Thyroid gland (tissue), 4 donors: ENCODE measurements at regions not wholly inside any gene's neighbourhood (a gene's known extent, or its start where the extent isn't known, plus 50 kb on each side); places are given as distances from the start of the nearest gene placed in this dataset.

ENCODE experiments used
- DNase-seq, 2 donors: peaks; one replicate each; pipeline ENCODE4 v3.0.0-alpha.2; 2019
- H3K27ac ChIP-seq, 3 donors: fragments of 200-600 bp; sonication (generic); 1 replicate in 2 of 3; 2 replicates in 1 of 3; pipeline ENCODE4 v1.5.1; 2016 to 2019; ENCODE audit warnings: mild to moderate bottlenecking in 1 of 3, moderate library complexity in 1 of 3
- H3K27me3 ChIP-seq: fragments of 200-600 bp; sonication (generic); one replicate; pipeline ENCODE4 v1.5.1; 2019
- H3K36me3 ChIP-seq, 2 donors: fragments of 200-600 bp; sonication (generic); one replicate each; pipeline ENCODE4 v1.5.1; 2016 to 2019
- H3K4me1 ChIP-seq, 2 donors: fragments of 200-600 bp; sonication (generic); one replicate each; pipeline ENCODE4 v1.5.1; 2017 to 2019
- H3K4me3 ChIP-seq, 3 donors: fragments of 200-600 bp; sonication (generic); replicated peaks in 1 of 3; 1 replicate in 2 of 3; 2 replicates in 1 of 3; pipeline ENCODE4 v1.5.1; 2016; ENCODE audit warnings: mild to moderate bottlenecking in 1 of 3
- H3K9me3 ChIP-seq: fragments of 200-600 bp; sonication (generic); one replicate; pipeline ENCODE4 v1.5.1; 2017
- CTCF ChIP-seq, 6 experiments: fragments of 200-600 bp in 3 of 6; fragments of 450-650 bp in 3 of 6; sonication (generic) in 3 of 6; IDR thresholded peaks; one replicate each; pipeline ENCODE4 v1.5.1; 2016 to 2019; ENCODE audit warnings: antibody characterized with exemption in 6 of 6, mild to moderate bottlenecking in 2 of 6, inconsistent platforms in 1 of 6, moderate library complexity in 1 of 6
- POLR2A ChIP-seq, 2 donors: fragments of 450-650 bp; IDR thresholded peaks; one replicate each; pipeline ENCODE4 v1.6.1; 2017; ENCODE audit warnings: antibody characterized with exemption in 2 of 2, mild to moderate bottlenecking in 2 of 2, moderate library complexity in 1 of 2
- WGBS, 2 donors: methylation state at CpG; one replicate each; pipeline ENCODE4 v1.1.5; 2017; 5-methylcytosine and 5-hydroxymethylcytosine counted together
- intact Hi-C: fragments of 100-400 bp; cut with DNase I; formaldehyde crosslinking; loops from one replicate; pipeline ENCODE4 v1.15.1; 2023

GRCh38 chr5:27266184-27266583 is 227.8 kb upstream of the CDH9 start:
- WGBS, 2 donors, result 54 to 71% methylated on average over 2 of the region's 2 CpGs
- DNase-seq, result no peak
- no peaks in the 10 kb centered on the region for H3K27me3 ChIP-seq
- no peak overlapping the region for H3K4me3 ChIP-seq
- H3K36me3 ChIP-seq, result no peaks in the 10 kb centered on the region
- no peak overlapping the region for H3K27ac ChIP-seq
- intact Hi-C loops, result no loop called here
- no peaks in the 10 kb centered on the region for H3K4me1 ChIP-seq
- no peaks in the 10 kb centered on the region for H3K9me3 ChIP-seq
- no peak for TF ChIP-seq CTCF (IDR thresholded peaks at IDR 0.05)

- intact Hi-C loops, result no loop called here
- TF ChIP-seq POLR2A (IDR thresholded peaks at IDR 0.05), result no peak
- TF ChIP-seq CTCF (IDR thresholded peaks at IDR 0.05), result no peak
- H3K4me3 ChIP-seq, result no peak overlapping the region
- DNase-seq, result no peak
- no peak overlapping the region for H3K27ac ChIP-seq
- H3K36me3 ChIP-seq, result no peaks in the 10 kb centered on the region
- no peaks in the 10 kb centered on the region for H3K4me1 ChIP-seq
- 80 to 87% methylated on average over 3 of the region's 3 CpGs for WGBS, 2 donors
- no peaks in the 10 kb centered on the region for H3K27me3 ChIP-seq
- no peaks in the 10 kb centered on the region for H3K9me3 ChIP-seq
These were observed 219.3 kb upstream of the CDH9 start for GRCh38 chr5:27257696-27258095.

- DNase-seq, result no peak
- Histone ChIP-seq H3K4me1 (no peaks in the 10 kb centered on the region), H3K9me3 (no peaks in the 10 kb centered on the region), H3K4me3 (no peak overlapping the region), H3K27me3 (no peaks in the 10 kb centered on the region), H3K27ac (no peak overlapping the region), H3K36me3 (no peaks in the 10 kb centered on the region)
- TF ChIP-seq POLR2A (IDR thresholded peaks at IDR 0.05) (no peak), CTCF (IDR thresholded peaks at IDR 0.05) (no peak)
- WGBS, 2 donors, result 73 to 78% methylated on average over 2 of the region's 2 CpGs
- intact Hi-C loops, result no loop called here
These were observed 214.5 kb upstream of the CDH9 start for GRCh38 chr5:27252911-27253310.

- H3K36me3 ChIP-seq, result no peaks in the 10 kb centered on the region
- intact Hi-C loops, result no loop called here
- no peak for DNase-seq
- no peaks in the 10 kb centered on the region for H3K27me3 ChIP-seq
- no peak overlapping the region for H3K27ac ChIP-seq
- H3K9me3 ChIP-seq, result no peaks in the 10 kb centered on the region
- 65 to 87% methylated on average over 2 of the region's 2 CpGs for WGBS, 2 donors
- H3K4me1 ChIP-seq, result no peaks in the 10 kb centered on the region
- no peak overlapping the region for H3K4me3 ChIP-seq
- TF ChIP-seq POLR2A (IDR thresholded peaks at IDR 0.05) (no peak), CTCF (IDR thresholded peaks at IDR 0.05) (no peak)
These were observed 203.9 kb upstream of the CDH9 start for GRCh38 chr5:27242258-27242626.

GRCh38 chr5:27241564-27242257 is 203.3 kb upstream of the CDH9 start:
- DNase-seq, result no peak
- Histone ChIP-seq H3K36me3 (no peaks in the 10 kb centered on the region), H3K27ac (no peak overlapping the region), H3K9me3 (no peaks in the 10 kb centered on the region), H3K27me3 (no peaks in the 10 kb centered on the region), H3K4me3 (no peak overlapping the region), H3K4me1 (no peaks in the 10 kb centered on the region)
- TF ChIP-seq CTCF (IDR thresholded peaks at IDR 0.05), result no peak
- no peak for TF ChIP-seq POLR2A (IDR thresholded peaks at IDR 0.05)
- 70 to 77% methylated on average over 5 of the region's 5 CpGs for WGBS, 2 donors
- intact Hi-C loops, result no loop called here
